GM20000 (cell line): ENCODE measurements at regions not wholly inside any gene's neighbourhood (a gene's known extent, or its start where the extent isn't known, plus 50 kb on each side); places are given as distances from the start of the nearest gene placed in this dataset.

Experiments
- DNase-seq: peaks from one replicate; pipeline ENCODE4 v3.0.0; 2012; ENCODE audit warnings: low spot score
- TF ChIP-seq, protein P1 (sequence below): IDR thresholded peaks from 2 replicates; pipeline ENCODE4 v1.5.1; 2012; ENCODE audit warnings: mild to moderate bottlenecking, control low read depth; ENCODE audit errors: extremely low read depth, missing control alignments

DNA sequence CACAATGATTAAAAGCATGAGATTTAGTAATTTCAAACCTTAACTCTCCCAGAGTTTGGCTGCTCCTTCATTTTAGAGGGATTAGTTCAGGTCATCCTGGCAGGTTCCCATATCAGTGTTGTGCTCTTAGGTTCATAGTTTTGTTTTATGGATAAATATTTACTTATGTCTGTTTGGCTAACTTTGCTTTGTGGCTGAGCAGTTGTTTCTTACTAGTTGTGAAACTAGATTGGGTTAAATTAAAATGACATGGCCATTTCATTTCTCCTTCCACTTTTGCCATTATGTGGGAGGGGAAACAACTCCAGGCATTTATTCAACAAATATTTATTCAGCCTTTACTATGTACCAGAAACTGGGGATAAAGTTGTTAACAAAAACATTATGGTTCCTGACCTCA, 158.8 kb downstream of the TMTC3 start:
- TF ChIP-seq, protein P1, sequence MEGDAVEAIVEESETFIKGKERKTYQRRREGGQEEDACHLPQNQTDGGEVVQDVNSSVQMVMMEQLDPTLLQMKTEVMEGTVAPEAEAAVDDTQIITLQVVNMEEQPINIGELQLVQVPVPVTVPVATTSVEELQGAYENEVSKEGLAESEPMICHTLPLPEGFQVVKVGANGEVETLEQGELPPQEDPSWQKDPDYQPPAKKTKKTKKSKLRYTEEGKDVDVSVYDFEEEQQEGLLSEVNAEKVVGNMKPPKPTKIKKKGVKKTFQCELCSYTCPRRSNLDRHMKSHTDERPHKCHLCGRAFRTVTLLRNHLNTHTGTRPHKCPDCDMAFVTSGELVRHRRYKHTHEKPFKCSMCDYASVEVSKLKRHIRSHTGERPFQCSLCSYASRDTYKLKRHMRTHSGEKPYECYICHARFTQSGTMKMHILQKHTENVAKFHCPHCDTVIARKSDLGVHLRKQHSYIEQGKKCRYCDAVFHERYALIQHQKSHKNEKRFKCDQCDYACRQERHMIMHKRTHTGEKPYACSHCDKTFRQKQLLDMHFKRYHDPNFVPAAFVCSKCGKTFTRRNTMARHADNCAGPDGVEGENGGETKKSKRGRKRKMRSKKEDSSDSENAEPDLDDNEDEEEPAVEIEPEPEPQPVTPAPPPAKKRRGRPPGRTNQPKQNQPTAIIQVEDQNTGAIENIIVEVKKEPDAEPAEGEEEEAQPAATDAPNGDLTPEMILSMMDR, result no peak
- no peak for DNase-seq

DNA sequence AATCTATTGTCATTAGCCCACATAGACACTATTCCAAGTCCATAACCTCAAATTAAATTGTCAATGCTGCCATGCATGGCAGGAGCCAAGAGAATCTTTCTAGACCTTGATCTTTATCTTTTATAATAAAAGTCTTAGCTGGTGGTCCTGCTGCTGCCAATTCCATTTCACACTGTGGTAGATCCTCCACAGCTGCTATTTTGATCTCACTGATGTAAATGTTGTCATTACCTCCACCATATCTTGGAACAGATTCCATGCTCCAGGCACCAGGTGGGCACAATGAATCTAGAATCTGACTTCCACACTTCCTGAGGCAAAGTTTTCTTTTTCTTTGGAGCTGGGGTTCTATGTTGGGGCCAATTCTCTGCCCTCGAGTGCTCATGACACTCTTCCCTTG, 161.2 kb downstream of the TMTC3 start:
- TF ChIP-seq, protein P1, result no peak
- no peak for DNase-seq

DNA sequence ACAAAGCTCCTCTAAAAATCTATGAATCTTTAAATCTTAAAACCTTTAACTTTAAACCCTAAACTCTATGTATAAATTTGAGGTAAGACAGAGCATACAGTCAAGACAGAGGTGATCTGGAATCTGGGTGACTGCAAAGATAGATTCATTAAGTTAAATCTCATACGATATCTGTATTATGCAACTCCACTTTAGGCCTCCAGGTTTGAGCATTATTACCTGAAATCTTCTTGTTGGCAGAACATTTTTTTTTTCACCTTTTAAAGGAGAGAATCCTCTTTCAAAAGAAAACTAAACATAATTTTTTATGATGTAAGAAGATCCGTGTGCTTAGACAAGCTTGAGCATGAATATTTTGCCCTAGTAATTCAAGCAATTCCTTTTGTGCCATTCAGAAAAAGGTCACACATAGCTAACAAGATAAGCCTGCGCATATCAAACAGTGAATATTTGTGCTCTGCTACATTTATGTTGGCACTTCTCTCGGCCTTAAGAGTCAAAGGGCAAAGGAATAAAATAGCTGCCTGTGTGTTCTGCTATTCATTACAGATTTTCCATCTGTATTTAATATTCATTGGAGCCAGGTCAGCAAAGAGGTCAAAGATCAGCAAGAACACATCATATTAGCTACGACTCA, 163.3 kb downstream of the TMTC3 start:
- no peak for DNase-seq
- TF ChIP-seq, protein P1, result no peak

DNA sequence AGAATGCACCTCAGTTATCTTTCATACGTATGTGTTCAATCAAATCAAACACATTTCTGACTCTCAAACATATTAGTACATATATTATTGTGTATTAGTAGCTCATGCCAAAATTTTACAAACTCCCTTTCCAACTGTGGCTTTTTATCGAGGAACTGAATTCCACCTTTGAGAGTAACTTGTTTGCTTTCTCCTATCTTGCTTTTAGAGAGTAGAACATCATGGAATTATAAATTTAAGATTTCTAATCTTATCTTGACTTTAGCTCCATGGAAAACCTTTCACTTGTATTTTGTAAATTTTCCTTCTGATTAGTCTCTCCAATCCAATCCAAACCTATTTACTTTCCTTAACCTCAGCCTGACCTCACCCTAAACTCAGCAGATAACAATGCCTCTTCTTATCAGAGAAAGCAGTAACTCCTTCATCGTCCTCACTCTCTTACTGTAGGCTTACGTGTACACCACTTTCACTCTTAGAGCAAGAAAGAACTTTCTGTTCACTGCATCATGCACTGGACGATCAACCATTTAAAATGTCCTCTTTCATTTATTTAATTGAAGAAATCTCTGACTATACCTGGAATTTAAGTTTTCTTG, 164.5 kb downstream of the TMTC3 start:
- TF ChIP-seq, protein P1, result no peak
- DNase-seq, result no peak

DNA sequence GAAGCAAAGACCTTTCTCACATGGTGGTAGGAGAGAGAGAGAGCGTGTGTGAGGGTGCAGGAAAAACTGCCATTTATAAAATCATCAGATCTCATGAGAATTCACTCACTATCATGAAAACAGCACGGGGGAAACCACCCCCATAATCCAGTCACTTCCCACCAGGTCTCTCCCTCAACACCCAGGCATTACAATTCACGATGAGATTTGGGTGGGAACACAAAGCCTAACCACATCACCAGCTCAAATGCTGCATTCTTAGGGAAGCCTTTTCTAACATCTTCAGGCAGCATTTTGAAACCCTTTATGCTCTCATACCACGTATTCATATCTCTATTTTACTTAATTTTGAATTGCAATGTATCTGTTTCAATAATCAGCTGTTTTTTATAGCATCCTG, 165.9 kb downstream of the TMTC3 start:
- DNase-seq, result no peak
- TF ChIP-seq, protein P1, result no peak

DNA sequence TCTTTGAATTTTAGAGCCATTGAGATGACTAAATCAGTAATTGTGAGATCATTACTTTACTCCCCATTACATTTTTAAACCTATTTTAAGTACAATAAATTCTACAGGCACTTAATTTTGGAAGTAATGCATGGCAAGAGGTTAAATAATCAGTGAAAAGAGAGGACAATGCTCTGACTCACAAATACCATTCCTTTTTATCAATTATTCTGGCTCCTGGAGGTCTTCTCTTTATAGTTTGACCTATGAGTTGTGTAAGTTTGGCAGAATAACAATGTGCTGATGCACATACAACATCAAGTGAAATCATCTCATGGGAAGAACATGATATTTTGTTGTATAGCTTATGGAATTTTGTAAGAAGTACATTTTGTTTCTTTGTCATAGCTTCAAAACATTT, 166.7 kb downstream of the TMTC3 start:
- TF ChIP-seq, protein P1, result no peak
- DNase-seq, result no peak

DNA sequence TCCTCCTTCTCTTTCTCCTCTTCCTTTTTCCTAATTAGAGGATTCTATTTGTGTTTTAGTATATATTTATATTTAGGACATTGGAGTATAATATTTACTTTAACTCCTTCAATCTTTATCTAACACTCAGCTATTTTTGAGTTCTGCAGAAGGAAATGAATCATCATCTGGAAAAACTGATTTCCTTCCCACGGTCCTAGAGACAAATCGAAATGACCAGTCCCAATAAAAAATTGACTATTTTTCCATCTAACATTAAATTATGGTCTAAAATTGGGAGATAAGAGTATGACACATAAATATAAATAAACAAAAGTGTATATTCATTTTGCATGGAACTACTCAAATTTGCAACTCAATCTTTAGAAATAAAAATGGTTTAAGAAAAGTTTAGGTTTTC, 167.4 kb downstream of the TMTC3 start:
- DNase-seq, result no peak
- TF ChIP-seq, protein P1, result no peak
